GM06990 (cell line): ENCODE measurements at regions not wholly inside any gene's neighbourhood (a gene's known extent, or its start where the extent isn't known, plus 50 kb on each side); places are given as distances from the start of the nearest gene placed in this dataset.

ENCODE experiments used
- DNase-seq: peaks from one replicate; pipeline ENCODE4 v3.0.0-alpha.2; 2011; ENCODE audit not compliant: insufficient read length; ENCODE audit errors: extremely low read depth
- H3K27me3 ChIP-seq: replicated peaks from 2 replicates; pipeline ENCODE4 v1.6.0; 2011; ENCODE audit warnings: low read length; ENCODE audit not compliant: control insufficient read depth, insufficient read depth
- H3K36me3 ChIP-seq: 2 replicates; pipeline ENCODE4 v1.5.1; 2011; ENCODE audit warnings: low read length; ENCODE audit not compliant: control insufficient read depth, insufficient read depth
- H3K4me3 ChIP-seq: replicated peaks from 2 replicates; pipeline ENCODE4 v1.5.1; 2011; ENCODE audit warnings: low read depth, mild to moderate bottlenecking, control low read depth, low read length
- TF ChIP-seq, protein P1 (sequence below): IDR thresholded peaks from 2 replicates; pipeline ENCODE4 v1.5.1; 2011; ENCODE audit warnings: low read length, control low read depth, mild to moderate bottlenecking, inconsistent platforms; ENCODE audit not compliant: insufficient read depth, poor library complexity, severe bottlenecking

DNA sequence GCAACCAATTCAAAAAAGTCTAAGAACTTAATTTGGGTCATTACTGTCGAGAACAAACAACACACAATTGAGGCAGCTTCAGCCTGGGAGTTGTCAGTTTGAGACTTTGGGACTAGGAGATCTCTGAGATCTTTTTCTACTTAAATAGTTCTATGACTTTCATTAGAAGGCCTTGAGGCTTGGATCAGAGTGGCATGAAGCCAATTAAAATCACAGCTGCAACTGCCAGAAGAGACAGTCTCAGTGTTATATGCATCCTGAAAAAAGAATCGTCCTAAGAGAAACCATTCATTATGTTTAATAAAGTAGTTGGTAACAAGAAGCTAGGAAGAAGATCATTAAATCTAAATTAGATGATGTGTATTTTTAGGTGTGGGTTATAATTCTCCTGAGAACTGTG lies 170.8 kb upstream of the RASSF8 start:
- TF ChIP-seq, protein P1, sequence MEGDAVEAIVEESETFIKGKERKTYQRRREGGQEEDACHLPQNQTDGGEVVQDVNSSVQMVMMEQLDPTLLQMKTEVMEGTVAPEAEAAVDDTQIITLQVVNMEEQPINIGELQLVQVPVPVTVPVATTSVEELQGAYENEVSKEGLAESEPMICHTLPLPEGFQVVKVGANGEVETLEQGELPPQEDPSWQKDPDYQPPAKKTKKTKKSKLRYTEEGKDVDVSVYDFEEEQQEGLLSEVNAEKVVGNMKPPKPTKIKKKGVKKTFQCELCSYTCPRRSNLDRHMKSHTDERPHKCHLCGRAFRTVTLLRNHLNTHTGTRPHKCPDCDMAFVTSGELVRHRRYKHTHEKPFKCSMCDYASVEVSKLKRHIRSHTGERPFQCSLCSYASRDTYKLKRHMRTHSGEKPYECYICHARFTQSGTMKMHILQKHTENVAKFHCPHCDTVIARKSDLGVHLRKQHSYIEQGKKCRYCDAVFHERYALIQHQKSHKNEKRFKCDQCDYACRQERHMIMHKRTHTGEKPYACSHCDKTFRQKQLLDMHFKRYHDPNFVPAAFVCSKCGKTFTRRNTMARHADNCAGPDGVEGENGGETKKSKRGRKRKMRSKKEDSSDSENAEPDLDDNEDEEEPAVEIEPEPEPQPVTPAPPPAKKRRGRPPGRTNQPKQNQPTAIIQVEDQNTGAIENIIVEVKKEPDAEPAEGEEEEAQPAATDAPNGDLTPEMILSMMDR, result no peak
- no peaks in the 10 kb centered on the region for H3K36me3 ChIP-seq
- no peaks in the 10 kb centered on the region for H3K27me3 ChIP-seq
- no peak for DNase-seq
- H3K4me3 ChIP-seq, result no peak overlapping the region

DNA sequence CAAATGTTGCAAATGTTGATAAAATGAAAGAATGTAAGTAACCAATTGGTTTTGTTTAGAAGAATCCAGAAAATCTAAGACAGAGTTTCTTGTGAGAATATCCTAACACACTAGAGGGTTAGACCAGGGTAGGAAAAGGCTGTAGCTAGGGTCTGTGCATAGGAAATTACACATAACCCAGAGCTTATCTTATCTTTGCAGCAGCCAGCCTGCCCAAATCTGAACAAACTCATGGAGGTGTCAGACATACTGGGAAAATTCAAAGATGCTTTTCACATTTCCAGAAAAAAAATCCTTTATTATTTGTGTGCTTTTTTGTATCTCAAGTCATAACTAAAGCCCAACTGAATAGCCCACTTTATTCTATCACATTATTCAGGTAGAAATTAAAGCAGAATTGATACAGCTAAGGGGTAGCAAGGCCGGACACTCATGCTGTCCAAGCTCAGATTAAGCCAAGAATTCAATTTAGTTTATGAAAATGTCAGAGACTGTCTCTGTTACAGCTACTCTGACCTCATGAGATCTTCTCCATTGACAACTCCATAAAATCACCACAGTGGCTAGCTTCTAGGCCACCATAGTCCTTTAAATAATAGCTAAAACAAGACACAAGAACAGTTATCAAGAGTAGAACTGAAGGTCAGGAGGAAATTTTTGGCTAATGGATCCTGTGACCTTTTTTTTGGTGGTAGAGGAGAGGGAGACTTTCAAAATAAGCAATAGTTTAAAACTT lies 169.6 kb upstream of the RASSF8 start:
- DNase-seq, result no peak
- no peaks in the 10 kb centered on the region for H3K27me3 ChIP-seq
- TF ChIP-seq, protein P1, result no peak
- no peaks in the 10 kb centered on the region for H3K36me3 ChIP-seq
- H3K4me3 ChIP-seq, result no peak overlapping the region

GRCh38 chr12:25789541-25789944 lies 168.9 kb upstream of the RASSF8 start:
- TF ChIP-seq, protein P1, result no peak
- H3K27me3 ChIP-seq, result no peaks in the 10 kb centered on the region
- H3K36me3 ChIP-seq, result no peaks in the 10 kb centered on the region
- no peak overlapping the region for H3K4me3 ChIP-seq
- DNase-seq, result no peak

DNA sequence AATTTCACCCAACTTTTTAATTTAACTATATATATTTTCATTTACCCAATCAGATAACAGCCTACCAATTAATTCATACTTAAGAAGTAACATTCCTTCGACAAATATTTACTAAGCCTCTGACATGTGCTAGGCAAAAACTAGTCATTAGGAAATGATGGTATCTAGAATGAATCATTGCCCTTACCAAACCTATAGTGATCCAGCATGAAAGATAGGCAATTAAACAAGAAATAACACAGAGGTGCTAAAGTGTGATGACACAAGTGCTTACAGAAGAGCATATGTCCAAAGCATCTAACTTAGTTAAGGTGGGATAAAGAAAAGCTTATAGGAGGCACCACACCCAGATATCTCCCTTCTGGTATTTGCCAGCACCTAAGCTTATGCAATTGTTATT lies 166.5 kb upstream of the RASSF8 start:
- TF ChIP-seq, protein P1, result no peak
- Histone ChIP-seq H3K4me3 (no peak overlapping the region), H3K36me3 (no peaks in the 10 kb centered on the region), H3K27me3 (no peaks in the 10 kb centered on the region)
- no peak for DNase-seq

GRCh38 chr12:25793196-25793595 lies 165.3 kb upstream of the RASSF8 start:
- DNase-seq, result no peak
- no peaks in the 10 kb centered on the region for H3K27me3 ChIP-seq
- no peaks in the 10 kb centered on the region for H3K36me3 ChIP-seq
- H3K4me3 ChIP-seq, result no peak overlapping the region
- TF ChIP-seq, protein P1, result no peak

DNA sequence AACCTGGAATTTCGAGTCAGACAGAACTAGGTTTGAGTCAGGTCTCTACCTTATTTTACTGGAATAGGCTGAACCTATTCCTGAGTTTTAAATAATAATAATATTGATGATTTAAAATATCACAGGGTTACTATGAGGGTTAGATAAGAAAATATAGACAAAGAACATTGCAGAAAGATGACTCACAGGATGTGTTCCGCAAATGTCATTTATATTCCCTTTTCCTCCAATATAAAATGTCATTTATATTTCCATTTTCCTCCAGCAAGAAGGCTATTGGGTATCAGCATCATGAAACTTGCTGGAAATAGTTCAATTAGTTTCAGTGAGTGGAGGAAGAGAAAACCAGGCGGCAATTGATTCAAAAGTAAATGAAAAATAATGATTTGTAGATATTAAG lies 163.9 kb upstream of the RASSF8 start:
- Histone ChIP-seq H3K27me3 (no peaks in the 10 kb centered on the region), H3K36me3 (no peaks in the 10 kb centered on the region), H3K4me3 (no peak overlapping the region)
- TF ChIP-seq, protein P1, result no peak
- DNase-seq, result no peak
